CD14-positive monocyte (primary cell): ENCODE measurements at regions not wholly inside any gene's neighbourhood (a gene's known extent, or its start where the extent isn't known, plus 50 kb on each side); places are given as distances from the start of the nearest gene placed in this dataset.

Experiments used
- DNase-seq, 3 donors: peaks; one replicate each; pipeline ENCODE4 v3.0.0-alpha.2; 2011 to 2022
- H2AFZ ChIP-seq: 2 replicates; pipeline ENCODE4 v1.6.0; 2012; ENCODE audit warnings: mild to moderate bottlenecking, low read depth, low read length, inconsistent platforms; ENCODE audit not compliant: insufficient read depth, poor library complexity, severe bottlenecking
- H3K27ac ChIP-seq, 2 donors: 1 replicate in 1 of 2; 2 replicates in 1 of 2; pipeline ENCODE4 v1.5.1; 2012 to 2013; ENCODE audit warnings: low read length in 2 of 2, control low read depth in 1 of 2, inconsistent platforms in 1 of 2, low read depth in 1 of 2, mild to moderate bottlenecking in 1 of 2
- H3K27me3 ChIP-seq, 2 donors: one replicate each; pipeline versions ENCODE4 v1.6.0 to v1.6.1; 2011 to 2013; ENCODE audit warnings: low read length in 2 of 2; ENCODE audit not compliant: control insufficient read depth in 2 of 2, insufficient read depth in 2 of 2
- H3K36me3 ChIP-seq, 2 donors: replicated peaks in 1 of 2; 1 replicate in 1 of 2; 2 replicates in 1 of 2; pipeline versions ENCODE4 v1.5.1 to v1.6.1; 2012 to 2013; ENCODE audit warnings: low read length in 2 of 2, control low read depth in 1 of 2, inconsistent platforms in 1 of 2, mild to moderate bottlenecking in 1 of 2; ENCODE audit not compliant: insufficient read depth in 2 of 2, control insufficient read depth in 1 of 2
- H3K4me1 ChIP-seq, 2 donors: 1 replicate in 1 of 2; 2 replicates in 1 of 2; pipeline versions ENCODE4 v1.5.1 to v1.6.1; 2012 to 2013; ENCODE audit warnings: low read length in 2 of 2, control low read depth in 1 of 2, inconsistent platforms in 1 of 2, mild to moderate bottlenecking in 1 of 2, moderate library complexity in 1 of 2; ENCODE audit not compliant: insufficient read depth in 2 of 2, control insufficient read depth in 1 of 2
- H3K4me2 ChIP-seq: replicated peaks from 2 replicates; pipeline ENCODE3; 2012; ENCODE audit warnings: low read length, moderate library complexity, mild to moderate bottlenecking; ENCODE audit not compliant: poor library complexity, severe bottlenecking; ENCODE audit errors: extremely low read depth
- H3K4me3 ChIP-seq, 3 experiments: fragments of 200-600 bp in 1 of 3; sonication (generic) in 1 of 3; replicated peaks in 1 of 3; 1 replicate in 2 of 3; 2 replicates in 1 of 3; pipeline ENCODE4 v1.5.1; 2011 to 2013; ENCODE audit warnings: low read length in 3 of 3, mild to moderate bottlenecking in 3 of 3, control low read depth in 2 of 3, low read depth in 2 of 3, inconsistent platforms in 1 of 3, moderate library complexity in 1 of 3
- H3K79me2 ChIP-seq: 2 replicates; pipeline ENCODE4 v1.6.0; 2012; ENCODE audit warnings: mild to moderate bottlenecking, control low read depth, inconsistent platforms, low read length, moderate library complexity; ENCODE audit not compliant: insufficient read depth
- H3K9ac ChIP-seq: 2 replicates; pipeline ENCODE4 v1.6.0; 2017; ENCODE audit warnings: low read length, mild to moderate bottlenecking; ENCODE audit not compliant: insufficient read depth, poor library complexity, severe bottlenecking
- H3K9me3 ChIP-seq, 2 donors: replicated peaks in 1 of 2; 1 replicate in 1 of 2; 2 replicates in 1 of 2; pipeline versions ENCODE4 v1.5.1 to v1.6.1; 2012 to 2013; ENCODE audit warnings: low read length in 2 of 2, control low read depth in 1 of 2; ENCODE audit not compliant: control insufficient read depth in 1 of 2, insufficient read depth in 1 of 2
- H4K20me1 ChIP-seq: 2 replicates; pipeline ENCODE4 v1.6.0; 2012; ENCODE audit warnings: mild to moderate bottlenecking, low read length, control low read depth, moderate library complexity; ENCODE audit not compliant: insufficient read depth
- H3K27ac Mint-ChIP-seq, 7 donors: one replicate each; pipeline ENCODE4 v1.8.0; 2020; ENCODE audit warnings: mild to moderate bottlenecking in 7 of 7, mixed read lengths in 7 of 7, moderate library complexity in 6 of 7, inconsistent platforms in 2 of 7
- H3K27me3 Mint-ChIP-seq, 3 donors: one replicate each; pipeline ENCODE4 v1.8.0; 2021 to 2022; ENCODE audit warnings: low read depth in 3 of 3, mild to moderate bottlenecking in 3 of 3, mixed read lengths in 3 of 3, moderate library complexity in 3 of 3, inconsistent platforms in 1 of 3
- H3K36me3 Mint-ChIP-seq, 2 donors: one replicate each; pipeline ENCODE4 v1.8.0; 2020; ENCODE audit warnings: mixed read lengths in 2 of 2, inconsistent platforms in 1 of 2, mild to moderate bottlenecking in 1 of 2
- H3K4me1 Mint-ChIP-seq: one replicate; pipeline ENCODE4 v1.8.0; 2020; ENCODE audit warnings: mild to moderate bottlenecking, mixed read lengths
- H3K4me3 Mint-ChIP-seq, 2 donors: one replicate each; pipeline ENCODE4 v1.8.0; 2020; ENCODE audit warnings: mild to moderate bottlenecking in 2 of 2, mixed read lengths in 2 of 2, moderate library complexity in 1 of 2
- H3K9me3 Mint-ChIP-seq, 7 donors: one replicate each; pipeline ENCODE4 v1.8.0; 2020 to 2022; ENCODE audit warnings: mixed read lengths in 7 of 7, mild to moderate bottlenecking in 6 of 7, moderate library complexity in 6 of 7, inconsistent platforms in 2 of 7
- CTCF ChIP-seq: fragments of 200-600 bp; IDR thresholded peaks from one replicate; pipeline ENCODE4 v1.8.0; 2022; ENCODE audit warnings: antibody characterized with exemption, mild to moderate bottlenecking
- WGBS: methylation state at CpG from one replicate; pipeline ENCODE4 v1.1.5; 2013; ENCODE audit warnings: missing lambda C conversion rate; ENCODE audit not compliant: insufficient coverage; 5-methylcytosine and 5-hydroxymethylcytosine counted together
- intact Hi-C, 2 donors: fragments of 100-400 bp; cut with micrococcal nuclease; formaldehyde crosslinking; loops; one replicate each; pipeline versions ENCODE4 v1.15.0 to v1.15.1; 2023

GRCh38 chr15:77693576-77693975 is 60.9 kb upstream of the LINGO1 start:
- Histone ChIP-seq H3K9me3 (no peaks in the 10 kb centered on the region), H2AFZ (no peak overlapping the region), H3K36me3 (no peaks in the 10 kb centered on the region), H3K79me2 (no peaks in the 10 kb centered on the region), H3K4me1 (no peaks in the 10 kb centered on the region), H4K20me1 (no peaks in the 10 kb centered on the region), H3K27me3 (no peaks in the 10 kb centered on the region), H3K4me3 (no peak overlapping the region), H3K27ac (no peak overlapping the region), H3K4me2 (no peak overlapping the region), H3K9ac (no peak overlapping the region)
- Mint-ChIP-seq H3K9me3 (peaks cover 0 to 2% (median 0%) of the 10 kb centered on the region in 7 donors), H3K4me1 (no peaks in the 10 kb centered on the region), H3K27ac (no peak overlapping the region), H3K4me3 (no peak overlapping the region), H3K27me3 (peaks cover 12 to 22% (median 17%) of the 10 kb centered on the region in 3 donors), H3K36me3 (no peaks in the 10 kb centered on the region)
- intact Hi-C loops: no loop called here
- no peak for DNase-seq
- WGBS: 78% methylated on average over 4 of the region's 5 CpGs
- TF ChIP-seq CTCF: no peak

GRCh38 chr15:77692614-77693013 is 59.9 kb upstream of the LINGO1 start:
- Histone ChIP-seq H4K20me1 (no peaks in the 10 kb centered on the region), H3K9ac (no peak overlapping the region), H3K4me2 (no peak overlapping the region), H3K9me3 (no peaks in the 10 kb centered on the region), H2AFZ (no peak overlapping the region), H3K27ac (no peak overlapping the region), H3K79me2 (no peaks in the 10 kb centered on the region), H3K4me1 (no peaks in the 10 kb centered on the region), H3K36me3 (no peaks in the 10 kb centered on the region), H3K4me3 (no peak overlapping the region), H3K27me3 (no peaks in the 10 kb centered on the region)
- Mint-ChIP-seq H3K27me3 (peaks cover 8 to 24% (median 18%) of the 10 kb centered on the region in 3 donors), H3K4me3 (no peak overlapping the region), H3K36me3 (no peaks in the 10 kb centered on the region), H3K9me3 (peaks cover 0 to 2% (median 0%) of the 10 kb centered on the region in 7 donors), H3K4me1 (no peaks in the 10 kb centered on the region), H3K27ac (no peak overlapping the region)
- intact Hi-C loops: no loop called here
- WGBS: 38% methylated on average over 3 of the region's 11 CpGs
- DNase-seq: no peak
- TF ChIP-seq CTCF: no peak
